CD4-positive, CD25-positive, alpha-beta regulatory T cell (primary cell): ENCODE measurements at regions not wholly inside any gene's neighbourhood (a gene's known extent, or its start where the extent isn't known, plus 50 kb on each side); places are given as distances from the start of the nearest gene placed in this dataset.

Experiments
- ATAC-seq, 2 donors: fragments of 150-1000 bp; cut with Tn5 transposase; one replicate each; pipeline ENCODE4 v1.10.0; 2021; ENCODE audit warnings: low read depth in 2 of 2, moderate number of reproducible peaks in 2 of 2, moderate library complexity in 1 of 2
- DNase-seq, 3 donors: peaks; one replicate each; pipeline versions ENCODE4 v3.0.0 to v3.0.0-alpha.2; 2012 to 2022; ENCODE audit warnings: mixed read lengths in 1 of 3
- H3K27ac ChIP-seq: one replicate; pipeline ENCODE4 v1.7.0; 2013; ENCODE audit warnings: mild to moderate bottlenecking, low read length; ENCODE audit not compliant: insufficient read depth, poor library complexity, severe bottlenecking
- H3K27me3 ChIP-seq: one replicate; pipeline ENCODE4 v1.7.0; 2013; ENCODE audit warnings: low read length; ENCODE audit not compliant: control insufficient read depth, insufficient read depth
- H3K36me3 ChIP-seq: one replicate; pipeline ENCODE4 v1.7.0; 2013; ENCODE audit warnings: mild to moderate bottlenecking, low read length, moderate library complexity; ENCODE audit not compliant: control insufficient read depth, insufficient read depth
- H3K4me1 ChIP-seq: 2 replicates; pipeline ENCODE4 v1.7.0; 2013; ENCODE audit warnings: mild to moderate bottlenecking, low read length; ENCODE audit not compliant: insufficient read depth, control insufficient read depth, poor library complexity, severe bottlenecking
- H3K4me3 ChIP-seq: one replicate; pipeline ENCODE4 v1.7.0; 2013; ENCODE audit warnings: low read depth, mild to moderate bottlenecking, low read length, moderate library complexity
- H3K9me3 ChIP-seq, 2 experiments: 1 replicate in 1 of 2; 2 replicates in 1 of 2; pipeline ENCODE4 v1.7.0; 2013; ENCODE audit warnings: low read length in 2 of 2, mild to moderate bottlenecking in 1 of 2, moderate library complexity in 1 of 2; ENCODE audit not compliant: control insufficient read depth in 2 of 2
- H3K27ac Mint-ChIP-seq, 3 donors: one replicate each; pipeline ENCODE4 v1.8.0; 2020 to 2022; ENCODE audit warnings: mild to moderate bottlenecking in 3 of 3, mixed read lengths in 3 of 3, moderate library complexity in 2 of 3
- H3K27me3 Mint-ChIP-seq: one replicate; pipeline ENCODE4 v1.8.0; 2022; ENCODE audit warnings: mild to moderate bottlenecking, mixed read lengths
- H3K36me3 Mint-ChIP-seq: one replicate; pipeline ENCODE4 v1.8.0; 2020; ENCODE audit warnings: mixed read lengths
- H3K4me1 Mint-ChIP-seq, 4 donors: one replicate each; pipeline ENCODE4 v1.8.0; 2020 to 2022; ENCODE audit warnings: mixed read lengths in 4 of 4, mild to moderate bottlenecking in 1 of 4
- H3K4me3 Mint-ChIP-seq, 4 donors: one replicate each; pipeline ENCODE4 v1.8.0; 2020 to 2022; ENCODE audit warnings: mild to moderate bottlenecking in 4 of 4, mixed read lengths in 4 of 4, moderate library complexity in 3 of 4
- H3K9me3 Mint-ChIP-seq, 7 donors: one replicate each; pipeline ENCODE4 v1.8.0; 2020 to 2022; ENCODE audit warnings: mixed read lengths in 7 of 7, mild to moderate bottlenecking in 3 of 7, moderate library complexity in 2 of 7

DNA sequence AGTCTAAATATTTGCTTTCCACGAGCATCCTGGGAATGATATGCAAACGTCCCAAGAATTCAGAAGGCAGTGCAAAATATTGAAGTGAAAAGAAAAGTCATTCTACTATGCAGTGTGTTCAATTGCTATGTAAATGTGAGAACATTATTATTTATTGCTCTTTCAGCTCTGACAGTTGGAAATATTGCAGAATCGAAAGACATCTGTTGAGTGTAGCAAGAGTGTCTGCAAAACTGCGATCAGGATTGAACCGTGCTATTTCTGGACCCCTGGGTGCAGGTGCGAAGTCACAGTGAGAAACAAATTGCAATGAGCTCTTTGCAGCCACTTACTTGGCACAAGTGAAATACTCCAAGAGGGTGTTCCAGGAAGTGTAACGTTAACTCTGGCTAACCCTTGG, 566.4 kb downstream of the AJAP1 start:
- no peaks in the 10 kb centered on the region for H3K36me3 ChIP-seq
- H3K4me3 ChIP-seq = no peak overlapping the region
- no peak overlapping the region for H3K27ac ChIP-seq
- Mint-ChIP-seq H3K36me3 (no peaks in the 10 kb centered on the region), H3K27ac (no peak overlapping the region), H3K4me3 (no peak overlapping the region), H3K9me3 (peaks cover 0 to 5% (median 0%) of the 10 kb centered on the region in 7 donors), H3K27me3 (peaks cover 5% of the 10 kb centered on the region), H3K4me1 (peaks cover 0 to 1% (median 0%) of the 10 kb centered on the region in 4 donors)
- no peaks in the 10 kb centered on the region for H3K9me3 ChIP-seq
- no peaks in the 10 kb centered on the region for H3K27me3 ChIP-seq
- DNase-seq (no peak), ATAC-seq (no peak)
- H3K4me1 ChIP-seq = no peaks in the 10 kb centered on the region

- Mint-ChIP-seq H3K36me3 (no peaks in the 10 kb centered on the region), H3K9me3 (peaks cover 0 to 5% (median 0%) of the 10 kb centered on the region in 7 donors), H3K27me3 (peaks cover 4% of the 10 kb centered on the region), H3K27ac (no peak overlapping the region), H3K4me1 (no peaks in the 10 kb centered on the region), H3K4me3 (no peak overlapping the region)
- no peaks in the 10 kb centered on the region for H3K36me3 ChIP-seq
- no peaks in the 10 kb centered on the region for H3K4me1 ChIP-seq
- ATAC-seq = no peak
- no peaks in the 10 kb centered on the region for H3K27me3 ChIP-seq
- no peaks in the 10 kb centered on the region for H3K9me3 ChIP-seq
- no peak overlapping the region for H3K27ac ChIP-seq
- no peak overlapping the region for H3K4me3 ChIP-seq
- DNase-seq = no peak
Observed at GRCh38 chr1:5220421-5220820, 566.0 kb downstream of the AJAP1 start.

GRCh38 chr1:5200006-5200405, 545.6 kb downstream of the AJAP1 start:
- ATAC-seq = no peak
- H3K9me3 Mint-ChIP-seq = peaks cover 0 to 5% (median 3%) of the 10 kb centered on the region in 7 donors

DNA sequence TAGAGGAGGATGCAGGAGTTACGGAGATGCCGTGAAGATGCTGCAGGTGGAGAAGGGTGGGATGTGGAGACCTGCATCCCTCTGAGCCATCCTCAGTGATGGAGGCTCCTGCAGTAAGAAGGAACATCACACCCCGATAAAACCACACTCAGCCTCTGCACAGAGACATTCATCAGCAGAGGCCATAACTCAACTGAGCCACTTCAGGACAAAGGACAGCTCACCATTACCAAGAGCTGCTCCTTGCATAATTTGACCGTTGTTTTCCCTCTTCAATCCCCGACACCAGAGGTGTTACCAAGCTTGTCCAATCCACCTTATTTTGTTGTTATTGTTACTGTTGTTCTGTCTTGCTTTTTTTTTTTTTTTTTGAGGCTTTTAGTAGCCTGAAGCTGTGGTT, 543.9 kb downstream of the AJAP1 start:
- Mint-ChIP-seq H3K4me1 (no peaks in the 10 kb centered on the region), H3K27ac (no peak overlapping the region), H3K27me3 (peaks cover 4% of the 10 kb centered on the region), H3K9me3 (peaks cover 0 to 5% (median 1%) of the 10 kb centered on the region in 7 donors), H3K36me3 (no peaks in the 10 kb centered on the region), H3K4me3 (no peak overlapping the region)
- no peak for DNase-seq
- no peaks in the 10 kb centered on the region for H3K4me1 ChIP-seq
- no peaks in the 10 kb centered on the region for H3K36me3 ChIP-seq
- H3K4me3 ChIP-seq = no peak overlapping the region
- H3K27ac ChIP-seq = no peak overlapping the region
- no peaks in the 10 kb centered on the region for H3K9me3 ChIP-seq
- H3K27me3 ChIP-seq = no peaks in the 10 kb centered on the region
- no peak for ATAC-seq

More at GRCh38 chr1:5200006-5200405, 545.6 kb downstream of the AJAP1 start:
- H3K4me1 Mint-ChIP-seq = peaks cover 0 to 4% (median 0%) of the 10 kb centered on the region in 4 donors
- Histone ChIP-seq H3K9me3 (no peaks in the 10 kb centered on the region), H3K27ac (no peak overlapping the region), H3K27me3 (no peaks in the 10 kb centered on the region), H3K4me1 (no peaks in the 10 kb centered on the region), H3K36me3 (no peaks in the 10 kb centered on the region), H3K4me3 (no peak overlapping the region)
- no peak overlapping the region for H3K27ac Mint-ChIP-seq
- no peaks in the 10 kb centered on the region for H3K27me3 Mint-ChIP-seq
- no peak for DNase-seq
- H3K4me3 Mint-ChIP-seq = no peak overlapping the region
- H3K36me3 Mint-ChIP-seq = no peaks in the 10 kb centered on the region

DNA sequence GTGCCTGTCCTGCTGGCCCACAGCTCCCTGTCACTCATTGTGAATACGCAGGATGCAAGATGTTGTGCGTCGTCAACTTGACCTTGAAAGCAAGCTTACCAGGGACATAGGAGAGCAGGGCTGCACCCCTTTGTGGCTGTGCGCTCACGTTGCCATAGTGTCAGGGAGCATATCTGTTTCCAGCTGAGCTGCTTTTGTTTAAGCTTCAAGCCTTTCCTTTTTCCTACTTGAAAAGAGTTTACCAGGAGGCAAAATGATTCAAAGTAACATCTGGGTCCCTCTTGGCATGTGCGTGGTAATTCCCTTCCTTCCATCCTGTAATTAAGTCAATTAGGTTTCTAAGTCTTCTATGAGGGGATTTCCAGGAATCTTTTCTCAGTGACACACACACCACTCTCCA, 537.1 kb downstream of the AJAP1 start:
- H3K4me3 ChIP-seq = no peak overlapping the region
- Mint-ChIP-seq H3K9me3 (peaks cover 0 to 2% (median 0%) of the 10 kb centered on the region in 7 donors), H3K27me3 (peaks cover 4% of the 10 kb centered on the region), H3K4me1 (no peaks in the 10 kb centered on the region), H3K36me3 (no peaks in the 10 kb centered on the region), H3K4me3 (no peak overlapping the region), H3K27ac (no peak overlapping the region)
- no peak overlapping the region for H3K27ac ChIP-seq
- H3K4me1 ChIP-seq = no peaks in the 10 kb centered on the region
- H3K36me3 ChIP-seq = no peaks in the 10 kb centered on the region
- DNase-seq (no peak), ATAC-seq (no peak)
- H3K9me3 ChIP-seq = no peaks in the 10 kb centered on the region
- H3K27me3 ChIP-seq = no peaks in the 10 kb centered on the region

DNA sequence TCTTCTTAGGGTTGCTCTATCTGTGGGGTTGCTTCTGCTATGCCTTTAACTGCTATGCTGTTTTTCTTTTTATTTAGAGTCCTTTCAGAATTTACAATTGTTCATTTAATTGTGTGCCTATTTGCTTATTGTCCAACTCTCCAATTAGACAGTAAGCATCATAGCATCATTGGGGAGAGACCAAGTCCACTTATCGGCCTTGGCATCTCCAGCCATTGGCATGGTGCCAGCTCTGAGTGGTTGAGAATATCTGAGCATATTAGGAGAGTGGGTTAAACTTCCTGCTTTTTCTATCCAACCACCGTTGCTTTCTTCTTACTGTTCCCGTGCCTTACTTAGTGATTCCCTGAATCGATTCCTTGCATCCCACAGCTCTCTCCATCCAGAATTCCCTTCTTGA, 535.0 kb downstream of the AJAP1 start:
- no peak overlapping the region for H3K4me3 Mint-ChIP-seq
- no peak for DNase-seq

GRCh38 chr1:5165762-5166161, 511.4 kb downstream of the AJAP1 start:
- no peaks in the 10 kb centered on the region for H3K27me3 Mint-ChIP-seq
- peaks cover 0 to 4% (median under 1%) of the 10 kb centered on the region in 4 donors for H3K4me1 Mint-ChIP-seq
- peaks cover 0 to 4% (median 2%) of the 10 kb centered on the region in 7 donors for H3K9me3 Mint-ChIP-seq
- ATAC-seq (no peak), DNase-seq (no peak)
- no peak overlapping the region for H3K4me3 ChIP-seq
- H3K36me3 Mint-ChIP-seq = no peaks in the 10 kb centered on the region
- H3K27ac Mint-ChIP-seq = no peak overlapping the region
- H3K9me3 ChIP-seq = no peaks in the 10 kb centered on the region
- no peaks in the 10 kb centered on the region for H3K4me1 ChIP-seq
- H3K36me3 ChIP-seq = no peaks in the 10 kb centered on the region
- H3K27me3 ChIP-seq = no peaks in the 10 kb centered on the region
- H3K4me3 Mint-ChIP-seq = no peak overlapping the region
- H3K27ac ChIP-seq = no peak overlapping the region

More for the DNA sequence above, 535.0 kb downstream of the AJAP1 start:
- H3K4me1 Mint-ChIP-seq = no peaks in the 10 kb centered on the region
- no peaks in the 10 kb centered on the region for H3K9me3 ChIP-seq
- peaks cover 3% of the 10 kb centered on the region for H3K27me3 Mint-ChIP-seq
- no peaks in the 10 kb centered on the region for H3K27me3 ChIP-seq
- H3K36me3 ChIP-seq = no peaks in the 10 kb centered on the region
- no peaks in the 10 kb centered on the region for H3K4me1 ChIP-seq
- no peaks in the 10 kb centered on the region for H3K36me3 Mint-ChIP-seq
- no peaks in the 10 kb centered on the region for H3K9me3 Mint-ChIP-seq
- no peak overlapping the region for H3K27ac ChIP-seq
- no peak overlapping the region for H3K27ac Mint-ChIP-seq
- no peak for ATAC-seq
- H3K4me3 ChIP-seq = no peak overlapping the region

- Histone ChIP-seq H3K9me3 (no peaks in the 10 kb centered on the region), H3K27me3 (no peaks in the 10 kb centered on the region), H3K4me3 (no peak overlapping the region), H3K4me1 (no peaks in the 10 kb centered on the region), H3K27ac (no peak overlapping the region), H3K36me3 (no peaks in the 10 kb centered on the region)
- no peak overlapping the region for H3K4me3 Mint-ChIP-seq
- ATAC-seq (no peak), DNase-seq (no peak)
- no peaks in the 10 kb centered on the region for H3K27me3 Mint-ChIP-seq
- H3K27ac Mint-ChIP-seq = no peak overlapping the region
- peaks cover 0 to 4% (median 0%) of the 10 kb centered on the region in 7 donors for H3K9me3 Mint-ChIP-seq
- H3K36me3 Mint-ChIP-seq = no peaks in the 10 kb centered on the region
- H3K4me1 Mint-ChIP-seq = peaks cover 0 to 5% (median under 1%) of the 10 kb centered on the region in 4 donors
Observed at GRCh38 chr1:5164158-5164557, 509.7 kb downstream of the AJAP1 start.
